AG09309 (cell line): ENCODE measurements at regions not wholly inside any gene's neighbourhood (a gene's known extent, or its start where the extent isn't known, plus 50 kb on each side); places are given as distances from the start of the nearest gene placed in this dataset.

Experiments used
- DNase-seq: peaks from one replicate; pipeline ENCODE4 v3.0.0-alpha.2; 2010; ENCODE audit warnings: low read depth
- H3K4me3 ChIP-seq: 2 replicates; pipeline ENCODE4 v1.5.1; 2011; ENCODE audit warnings: mild to moderate bottlenecking, low read depth, low read length, moderate library complexity; ENCODE audit not compliant: control insufficient read depth
- TF ChIP-seq, protein P1 (sequence below): IDR thresholded peaks from 2 replicates; pipeline ENCODE4 v1.5.1; 2011; ENCODE audit warnings: mild to moderate bottlenecking, low read depth, low read length, inconsistent platforms; ENCODE audit not compliant: insufficient read depth, control insufficient read depth; ENCODE audit errors: missing control alignments

DNA sequence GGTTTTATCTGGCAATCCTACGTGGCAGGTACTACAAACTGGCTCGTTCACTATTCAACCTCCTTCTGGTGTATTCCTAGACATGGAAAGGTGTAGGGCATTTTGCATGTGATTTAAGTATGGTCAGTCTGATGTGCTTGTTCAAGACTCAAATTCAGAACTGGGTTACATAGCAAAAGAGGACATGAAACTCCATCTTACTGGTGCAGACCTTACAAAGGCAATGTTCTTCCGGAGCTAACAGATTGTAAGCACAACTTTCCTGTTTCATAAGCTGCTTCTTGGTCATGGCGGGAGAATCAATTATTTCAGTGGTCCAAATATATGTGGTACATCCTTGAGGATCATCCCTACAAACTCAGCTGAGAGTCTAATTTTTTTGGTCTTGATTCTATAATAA, 703.4 kb downstream of the EPM2A start:
- DNase-seq = no peak
- TF ChIP-seq, protein P1, sequence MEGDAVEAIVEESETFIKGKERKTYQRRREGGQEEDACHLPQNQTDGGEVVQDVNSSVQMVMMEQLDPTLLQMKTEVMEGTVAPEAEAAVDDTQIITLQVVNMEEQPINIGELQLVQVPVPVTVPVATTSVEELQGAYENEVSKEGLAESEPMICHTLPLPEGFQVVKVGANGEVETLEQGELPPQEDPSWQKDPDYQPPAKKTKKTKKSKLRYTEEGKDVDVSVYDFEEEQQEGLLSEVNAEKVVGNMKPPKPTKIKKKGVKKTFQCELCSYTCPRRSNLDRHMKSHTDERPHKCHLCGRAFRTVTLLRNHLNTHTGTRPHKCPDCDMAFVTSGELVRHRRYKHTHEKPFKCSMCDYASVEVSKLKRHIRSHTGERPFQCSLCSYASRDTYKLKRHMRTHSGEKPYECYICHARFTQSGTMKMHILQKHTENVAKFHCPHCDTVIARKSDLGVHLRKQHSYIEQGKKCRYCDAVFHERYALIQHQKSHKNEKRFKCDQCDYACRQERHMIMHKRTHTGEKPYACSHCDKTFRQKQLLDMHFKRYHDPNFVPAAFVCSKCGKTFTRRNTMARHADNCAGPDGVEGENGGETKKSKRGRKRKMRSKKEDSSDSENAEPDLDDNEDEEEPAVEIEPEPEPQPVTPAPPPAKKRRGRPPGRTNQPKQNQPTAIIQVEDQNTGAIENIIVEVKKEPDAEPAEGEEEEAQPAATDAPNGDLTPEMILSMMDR = no peak
- no peak overlapping the region for H3K4me3 ChIP-seq

DNA sequence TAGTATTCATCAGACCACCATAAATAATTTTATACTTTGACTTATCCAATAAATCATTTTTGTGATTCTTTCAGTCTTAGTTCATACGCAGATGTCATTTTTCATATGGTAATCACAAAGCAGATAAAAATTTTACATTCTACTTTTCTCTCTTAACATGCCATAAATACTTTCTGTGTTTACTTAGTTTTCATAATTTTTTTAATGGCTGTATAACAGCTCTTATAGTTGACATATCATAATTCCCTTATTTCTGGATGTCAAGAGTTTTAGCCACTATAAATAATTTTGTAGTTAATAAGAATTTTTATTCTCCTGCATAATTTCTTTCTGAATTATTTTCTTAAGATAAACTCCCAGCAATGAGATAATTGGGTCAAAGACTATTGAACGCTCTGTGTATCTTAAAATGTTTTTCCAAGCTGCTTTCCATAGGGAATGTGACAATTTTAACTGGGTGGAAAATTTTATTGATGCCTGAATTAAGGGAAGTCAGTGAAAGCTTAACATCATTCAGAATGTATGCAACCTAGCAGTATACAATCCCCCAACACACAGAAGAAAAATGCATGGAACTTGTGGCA, 702.7 kb downstream of the EPM2A start:
- DNase-seq = no peak
- H3K4me3 ChIP-seq = no peak overlapping the region
- TF ChIP-seq, protein P1 = no peak

DNA sequence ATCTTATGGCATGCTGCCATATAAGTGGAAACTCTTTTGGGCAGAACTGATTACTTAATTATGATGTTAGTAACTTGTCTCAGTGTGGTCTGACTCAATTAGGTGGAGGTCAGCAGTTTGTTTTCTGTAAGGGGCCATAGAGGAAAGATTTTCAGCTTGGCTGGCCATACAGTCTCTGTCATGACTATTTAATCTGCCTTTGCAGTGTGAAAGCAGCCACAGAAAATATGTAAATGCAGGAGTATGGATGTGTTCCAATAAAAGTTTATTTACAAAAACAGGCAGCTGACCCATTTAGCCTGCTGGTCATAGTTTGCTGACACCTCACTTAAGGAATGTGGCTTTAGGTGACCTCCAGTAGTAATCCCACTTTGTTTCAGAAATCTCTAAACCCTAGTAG, 700.7 kb downstream of the EPM2A start:
- TF ChIP-seq, protein P1 = no peak
- H3K4me3 ChIP-seq = no peak overlapping the region
- DNase-seq = no peak

DNA sequence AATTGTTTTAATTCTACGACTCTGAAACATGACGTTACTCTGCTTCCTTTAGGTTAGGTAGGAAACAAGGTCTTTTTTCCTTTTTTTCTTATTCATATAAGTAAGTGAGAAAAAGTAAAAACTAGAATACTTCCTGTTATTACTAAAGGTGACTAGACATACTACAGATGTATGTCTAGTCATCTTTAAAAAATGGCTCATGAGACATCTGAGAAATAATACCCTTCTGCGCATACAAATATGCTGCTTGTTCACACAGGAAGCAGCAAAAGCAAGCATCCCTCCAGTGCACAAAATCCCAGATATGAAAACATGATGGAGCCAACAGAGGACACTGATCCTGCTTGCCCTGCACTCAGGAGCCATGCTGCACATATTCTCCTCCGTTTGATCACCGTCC, 699.1 kb downstream of the EPM2A start:
- no peak overlapping the region for H3K4me3 ChIP-seq
- TF ChIP-seq, protein P1 = no peak
- DNase-seq = no peak

DNA sequence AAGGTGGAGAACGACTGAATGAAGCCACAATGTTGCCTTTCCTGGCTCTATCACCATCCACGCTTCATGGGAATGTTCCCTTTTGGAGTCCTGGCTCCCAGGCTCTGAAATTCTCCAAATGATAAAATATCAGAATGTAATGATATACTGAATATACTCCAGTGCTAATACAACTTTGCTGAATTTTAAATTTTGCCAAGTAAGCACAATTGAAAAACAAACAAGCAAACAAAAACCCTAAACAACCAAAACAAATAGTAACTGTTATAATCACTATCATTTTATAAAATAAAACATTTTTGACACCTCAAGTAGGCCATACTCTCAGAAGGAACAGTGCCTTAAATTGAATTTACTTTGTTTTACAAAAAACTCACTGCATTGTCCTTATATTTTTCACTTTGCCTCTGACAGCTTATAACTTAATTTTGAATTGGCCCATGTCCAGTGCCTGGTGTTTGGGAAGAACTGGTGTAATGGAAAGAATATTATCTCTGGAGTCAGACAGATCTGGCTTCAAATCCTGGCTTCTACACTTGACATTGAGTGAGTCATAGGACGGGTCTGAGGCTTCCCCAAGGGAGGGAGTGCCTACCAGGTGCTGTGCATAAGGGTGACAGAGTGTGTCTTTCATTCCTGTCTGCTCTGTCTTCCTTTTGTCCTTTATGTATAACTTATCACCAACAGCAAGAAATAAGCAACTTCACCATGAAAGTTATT, 698.3 kb downstream of the EPM2A start:
- TF ChIP-seq, protein P1 = no peak
- no peak overlapping the region for H3K4me3 ChIP-seq
- no peak for DNase-seq

DNA sequence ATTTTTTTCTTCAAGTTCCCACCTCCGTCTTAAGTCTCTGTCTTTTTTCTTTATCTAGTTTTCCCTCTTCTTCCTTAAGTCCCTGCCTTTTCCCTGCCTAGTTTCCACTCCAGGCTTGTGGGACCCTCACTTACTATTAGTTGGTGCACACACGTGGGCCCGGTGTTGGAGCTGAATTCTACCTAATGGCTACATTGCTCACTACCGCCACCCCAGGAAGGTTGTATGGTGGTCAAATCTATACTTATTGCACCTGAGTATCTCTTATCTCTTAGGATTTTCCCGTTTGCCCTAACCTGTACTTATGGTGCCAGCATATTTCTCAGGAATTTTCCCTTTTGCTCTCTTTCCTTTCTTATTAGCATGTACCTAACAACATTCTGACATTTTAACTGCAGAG, 692.8 kb downstream of the EPM2A start:
- DNase-seq = no peak
- TF ChIP-seq, protein P1 = peak; percentile 9

More for the DNA sequence above, 692.8 kb downstream of the EPM2A start:
- H3K4me3 ChIP-seq = no peak overlapping the region
